Gastrocnemius medialis (tissue), 4 donors: ENCODE measurements at regions not wholly inside any gene's neighbourhood (a gene's known extent, or its start where the extent isn't known, plus 50 kb on each side); places are given as distances from the start of the nearest gene placed in this dataset.
A peak's percentile ranks its signal among the peaks of the same experiment; 100 is the strongest.

ENCODE experiments used
- ATAC-seq, 2 donors: fragments of 150-250 bp; one replicate each; pipeline ENCODE4 v1.9.1; 2016
- DNase-seq, 2 donors: peaks; one replicate each; pipeline ENCODE4 v3.0.0-alpha.2; 2019
- H3K27ac ChIP-seq, 4 donors: fragments of 200-600 bp; sonication (generic); 1 replicate in 1 of 4; 2 replicates in 3 of 4; pipeline ENCODE4 v1.5.1; 2016 to 2018; ENCODE audit warnings: mild to moderate bottlenecking in 2 of 4, moderate library complexity in 1 of 4
- H3K27me3 ChIP-seq, 3 donors: fragments of 200-600 bp; sonication (generic) in 2 of 3; 1 replicate in 1 of 3; 2 replicates in 2 of 3; pipeline versions ENCODE4 v1.5.1 to v1.6.0; 2016 to 2019; ENCODE audit warnings: mild to moderate bottlenecking in 1 of 3, moderate library complexity in 1 of 3
- H3K36me3 ChIP-seq, 2 donors: fragments of 200-600 bp; sonication (generic) in 1 of 2; one replicate each; pipeline ENCODE4 v1.5.1; 2017 to 2018
- H3K4me1 ChIP-seq, 2 donors: fragments of 200-600 bp; sonication (generic) in 1 of 2; one replicate each; pipeline ENCODE4 v1.5.1; 2016 to 2017; ENCODE audit warnings: mild to moderate bottlenecking in 2 of 2
- H3K4me3 ChIP-seq, 4 donors: fragments of 200-600 bp; sonication (generic) in 3 of 4; 1 replicate in 1 of 4; 2 replicates in 3 of 4; pipeline ENCODE4 v1.5.1; 2016 to 2019; ENCODE audit warnings: mild to moderate bottlenecking in 2 of 4
- H3K9me3 ChIP-seq, 3 donors: fragments of 200-600 bp; sonication (generic) in 2 of 3; 1 replicate in 1 of 3; 2 replicates in 2 of 3; pipeline ENCODE4 v1.5.1; 2016 to 2019
- POLR2A ChIP-seq, 2 donors: fragments of 450-650 bp; IDR thresholded peaks; one replicate each; pipeline ENCODE4 v1.6.1; 2017; ENCODE audit warnings: antibody characterized with exemption in 2 of 2, mild to moderate bottlenecking in 2 of 2, moderate library complexity in 2 of 2
- in situ Hi-C, 4 donors: fragments of 200-750 bp; cut with MboI; loops; one replicate each; pipeline versions ENCODE4 v1.15.0 to v1.8.0; 2017; ENCODE audit warnings: low sequenced_read_pairs in 4 of 4
- intact Hi-C: fragments of 100-400 bp; cut with DNase I; formaldehyde crosslinking; loops from one replicate; pipeline ENCODE4 v1.15.1; 2023; ENCODE audit warnings: low total_unique reads
- TF ChIP-seq, protein P1 (sequence below), 5 experiments: fragments of 450-650 bp in 3 of 5; fragments of 200-600 bp in 2 of 5; sonication (generic) in 2 of 5; IDR thresholded peaks in 4 of 5; conservative IDR thresholded peaks in 1 of 5; 1 replicate in 4 of 5; 2 replicates in 1 of 5; pipeline ENCODE4 v1.5.1; 2016 to 2019; ENCODE audit warnings: antibody characterized with exemption in 5 of 5, mild to moderate bottlenecking in 3 of 5, moderate library complexity in 3 of 5

DNA sequence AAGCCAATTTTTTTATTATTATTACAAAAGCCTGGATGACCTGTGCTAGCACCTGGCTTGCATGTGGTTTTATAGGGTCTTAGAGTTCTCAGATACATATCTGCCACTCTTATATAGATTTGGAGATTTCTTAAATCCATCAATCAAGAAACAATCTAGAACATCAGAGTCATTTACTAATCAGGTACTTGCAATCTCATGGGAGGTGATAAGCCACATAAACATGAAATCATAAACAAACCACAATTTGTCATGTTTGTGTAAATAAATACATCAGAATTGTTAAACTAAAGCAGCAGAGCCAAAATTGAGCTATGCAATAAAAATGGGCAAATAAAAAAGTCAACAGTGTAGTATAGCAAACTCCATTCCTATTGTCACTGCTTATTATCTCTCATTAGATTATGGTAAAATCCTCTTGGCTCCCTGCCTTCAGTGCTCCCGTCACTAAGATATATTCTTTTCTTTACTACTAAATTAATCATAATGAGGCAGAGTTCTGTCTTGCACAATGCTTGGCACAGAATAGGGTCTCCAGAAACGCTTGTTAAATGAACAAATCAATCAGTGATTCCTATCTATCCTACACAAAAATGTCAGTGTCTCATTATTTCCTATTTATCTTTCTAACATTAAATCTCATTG, 108.7 kb upstream of the TTC29 start:
- in situ Hi-C loops (no loop called here), intact Hi-C loops (no loop called here)
- no peaks in the 10 kb centered on the region for H3K9me3 ChIP-seq
- H3K27ac ChIP-seq: no peak overlapping the region
- TF ChIP-seq, protein P1, sequence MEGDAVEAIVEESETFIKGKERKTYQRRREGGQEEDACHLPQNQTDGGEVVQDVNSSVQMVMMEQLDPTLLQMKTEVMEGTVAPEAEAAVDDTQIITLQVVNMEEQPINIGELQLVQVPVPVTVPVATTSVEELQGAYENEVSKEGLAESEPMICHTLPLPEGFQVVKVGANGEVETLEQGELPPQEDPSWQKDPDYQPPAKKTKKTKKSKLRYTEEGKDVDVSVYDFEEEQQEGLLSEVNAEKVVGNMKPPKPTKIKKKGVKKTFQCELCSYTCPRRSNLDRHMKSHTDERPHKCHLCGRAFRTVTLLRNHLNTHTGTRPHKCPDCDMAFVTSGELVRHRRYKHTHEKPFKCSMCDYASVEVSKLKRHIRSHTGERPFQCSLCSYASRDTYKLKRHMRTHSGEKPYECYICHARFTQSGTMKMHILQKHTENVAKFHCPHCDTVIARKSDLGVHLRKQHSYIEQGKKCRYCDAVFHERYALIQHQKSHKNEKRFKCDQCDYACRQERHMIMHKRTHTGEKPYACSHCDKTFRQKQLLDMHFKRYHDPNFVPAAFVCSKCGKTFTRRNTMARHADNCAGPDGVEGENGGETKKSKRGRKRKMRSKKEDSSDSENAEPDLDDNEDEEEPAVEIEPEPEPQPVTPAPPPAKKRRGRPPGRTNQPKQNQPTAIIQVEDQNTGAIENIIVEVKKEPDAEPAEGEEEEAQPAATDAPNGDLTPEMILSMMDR (IDR thresholded peaks at IDR 0.05 in 4 of 5, conservative IDR thresholded peaks at IDR 0.05 in 1 of 5): no peak
- TF ChIP-seq POLR2A (IDR thresholded peaks at IDR 0.05): no peak
- no peaks in the 10 kb centered on the region for H3K4me1 ChIP-seq
- H3K27me3 ChIP-seq: no peaks in the 10 kb centered on the region
- ATAC-seq: no peak
- no peaks in the 10 kb centered on the region for H3K36me3 ChIP-seq
- H3K4me3 ChIP-seq: no peak overlapping the region
- no peak for DNase-seq

DNA sequence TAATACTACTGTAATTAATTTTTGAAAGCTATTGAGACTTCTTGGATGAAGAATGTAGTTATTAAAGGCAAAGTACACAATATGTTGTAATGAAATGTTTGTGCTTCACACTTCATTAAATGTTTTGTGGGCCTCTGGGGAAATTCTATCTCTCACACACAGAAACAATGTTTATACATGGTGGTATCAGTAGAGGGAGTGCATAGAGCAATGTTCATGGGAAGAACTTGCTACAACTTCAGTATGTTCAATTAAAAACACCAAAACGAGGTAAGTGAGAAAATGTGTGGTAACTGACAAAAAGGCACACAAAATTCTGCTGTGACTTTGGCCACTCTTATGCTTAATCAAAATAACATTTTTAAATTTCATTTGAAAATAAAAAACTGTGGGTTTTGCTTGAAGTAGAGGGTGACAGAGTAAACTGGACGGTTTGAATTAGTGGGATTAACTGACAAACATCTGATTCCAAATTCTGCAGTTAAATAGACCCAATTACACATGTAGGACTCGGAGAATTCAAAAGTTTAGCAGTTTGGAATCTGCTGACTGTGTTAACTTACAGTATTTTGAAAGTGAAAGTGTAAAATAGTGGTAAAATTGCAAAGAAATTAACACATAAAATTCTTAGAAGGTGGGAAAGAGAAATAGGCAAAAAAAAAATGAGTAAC, 111.4 kb upstream of the TTC29 start:
- H3K9me3 ChIP-seq: no peaks in the 10 kb centered on the region
- DNase-seq (no peak), ATAC-seq (no peak)
- peak overlapping the region; percentile 25 to 54 (median 37) for H3K4me3 ChIP-seq
- in situ Hi-C loops: no loop called here
- TF ChIP-seq, protein P1 (IDR thresholded peaks at IDR 0.05 in 4 of 5, conservative IDR thresholded peaks at IDR 0.05 in 1 of 5): no peak
- TF ChIP-seq POLR2A (IDR thresholded peaks at IDR 0.05): no peak
- H3K27me3 ChIP-seq: no peaks in the 10 kb centered on the region
- intact Hi-C loops: no loop called here
- H3K27ac ChIP-seq: peak overlapping the region in 1 of 4 donors; percentile 23
- no peaks in the 10 kb centered on the region for H3K36me3 ChIP-seq
- H3K4me1 ChIP-seq: no peaks in the 10 kb centered on the region

DNA sequence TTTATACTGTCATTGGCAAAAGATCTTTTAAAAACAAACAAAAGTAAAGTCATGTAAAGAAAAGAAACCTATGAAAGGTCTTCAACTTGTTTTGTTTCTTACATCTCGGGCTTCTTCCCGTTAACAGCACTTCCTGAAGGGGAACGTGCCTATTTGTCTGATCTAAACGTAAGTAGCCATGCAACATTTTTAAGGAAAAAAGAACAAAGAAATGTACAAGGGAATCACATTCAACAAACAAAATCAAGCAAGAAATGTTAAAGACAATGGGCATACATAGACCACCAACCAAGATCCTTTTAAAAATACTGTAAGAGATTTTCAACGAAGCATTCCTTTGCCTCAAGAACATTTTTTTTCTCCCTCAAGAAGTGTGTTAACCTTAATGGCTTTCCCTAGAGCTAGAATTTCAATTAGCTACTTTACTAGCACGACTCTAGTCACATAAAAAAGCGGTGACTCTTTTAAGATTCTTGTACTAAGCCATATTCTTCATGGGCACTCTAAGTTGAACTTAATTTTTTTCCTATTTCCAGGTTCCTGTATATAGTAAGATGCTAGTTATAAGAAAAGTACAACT, 112.0 kb upstream of the TTC29 start:
- Histone ChIP-seq H3K27me3 (no peaks in the 10 kb centered on the region), H3K27ac (no peak overlapping the region), H3K4me1 (no peaks in the 10 kb centered on the region), H3K9me3 (no peaks in the 10 kb centered on the region), H3K4me3 (peak overlapping the region; percentile 25 to 54 (median 37)), H3K36me3 (no peaks in the 10 kb centered on the region)
- TF ChIP-seq, protein P1 (IDR thresholded peaks at IDR 0.05 in 4 of 5, conservative IDR thresholded peaks at IDR 0.05 in 1 of 5): no peak
- no peak for TF ChIP-seq POLR2A (IDR thresholded peaks at IDR 0.05)
- in situ Hi-C loops: no loop called here
- ATAC-seq (no peak), DNase-seq (no peak)
- intact Hi-C loops: no loop called here

DNA sequence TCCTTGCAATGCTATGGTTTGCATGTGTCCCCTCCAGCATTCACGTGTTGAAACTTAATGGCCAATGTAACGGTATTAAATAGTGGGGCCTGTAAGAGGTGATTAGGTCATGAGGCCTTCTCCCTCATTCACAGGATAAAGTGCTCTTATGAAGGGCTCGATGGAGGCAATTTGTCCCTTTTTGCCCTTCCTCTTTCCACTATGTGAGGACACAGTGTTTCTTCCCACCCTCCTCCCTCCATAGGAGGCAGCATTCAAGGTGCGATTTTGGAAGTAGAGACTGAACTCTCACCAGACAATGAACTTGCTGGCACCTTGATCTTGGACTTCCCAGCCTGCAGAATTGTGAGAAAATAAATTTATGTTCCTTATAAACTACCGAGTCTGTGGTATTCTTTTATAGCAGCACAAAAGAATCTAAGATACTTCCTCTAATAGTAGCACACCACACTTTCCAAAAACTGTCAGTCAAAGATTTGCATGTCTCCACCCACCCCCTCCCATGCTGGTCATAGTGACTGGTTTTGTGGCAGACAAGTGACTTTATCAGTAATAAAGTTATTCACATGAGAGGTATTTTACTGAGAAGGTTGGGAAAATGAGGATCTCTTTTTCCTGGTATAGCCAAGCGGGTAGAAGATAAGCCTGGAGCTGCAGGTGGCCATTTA, 113.5 kb upstream of the TTC29 start:
- no peaks in the 10 kb centered on the region for H3K4me1 ChIP-seq
- H3K27me3 ChIP-seq: no peaks in the 10 kb centered on the region
- ATAC-seq (no peak), DNase-seq (no peak)
- H3K27ac ChIP-seq: peak overlapping the region in 2 of 4 donors; percentile 18 to 23
- intact Hi-C loops: no loop called here
- H3K9me3 ChIP-seq: no peaks in the 10 kb centered on the region
- no peak overlapping the region for H3K4me3 ChIP-seq
- in situ Hi-C loops: no loop called here
- H3K36me3 ChIP-seq: no peaks in the 10 kb centered on the region
- TF ChIP-seq, protein P1 (IDR thresholded peaks at IDR 0.05 in 4 of 5, conservative IDR thresholded peaks at IDR 0.05 in 1 of 5): no peak
